ENCODE measurements at regions not wholly inside any gene's neighbourhood (a gene's known extent, or its start where the extent isn't known, plus 50 kb on each side); places are given as distances from the start of the nearest gene placed in this dataset.

- DNase-seq (ENCODE audit: low spot score): no peak
Measured at GRCh38 chr15:29422606-29423005, 153.0 kb upstream of the NSMCE3 start.

- no peak for DNase-seq (ENCODE audit: low spot score)
Measured at GRCh38 chr15:29420188-29420587, 150.6 kb upstream of the NSMCE3 start.

GRCh38 chr15:29418931-29419330 lies 149.3 kb upstream of the NSMCE3 start:
- no peak for DNase-seq (ENCODE audit: low spot score)

DNA sequence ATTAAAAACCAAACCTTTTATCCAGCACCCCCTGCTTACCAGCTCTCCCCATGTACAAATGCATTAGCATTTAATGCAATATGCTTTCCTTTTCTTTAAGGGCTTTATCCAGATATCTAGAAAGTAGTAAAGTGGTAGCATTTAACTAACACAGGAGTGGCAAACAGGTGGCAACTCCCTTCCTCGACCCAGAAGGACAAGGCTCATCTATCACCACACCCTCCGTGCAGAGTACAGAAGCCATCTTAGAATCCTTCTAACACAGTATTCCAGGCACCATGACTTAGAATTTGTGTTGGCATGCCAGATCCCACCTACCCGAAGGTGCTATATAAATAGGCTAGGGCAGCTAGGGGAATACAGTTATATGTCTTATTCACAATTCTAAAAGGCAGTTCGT lies 148.6 kb upstream of the NSMCE3 start:
- DNase-seq (ENCODE audit: low spot score): no peak

DNA sequence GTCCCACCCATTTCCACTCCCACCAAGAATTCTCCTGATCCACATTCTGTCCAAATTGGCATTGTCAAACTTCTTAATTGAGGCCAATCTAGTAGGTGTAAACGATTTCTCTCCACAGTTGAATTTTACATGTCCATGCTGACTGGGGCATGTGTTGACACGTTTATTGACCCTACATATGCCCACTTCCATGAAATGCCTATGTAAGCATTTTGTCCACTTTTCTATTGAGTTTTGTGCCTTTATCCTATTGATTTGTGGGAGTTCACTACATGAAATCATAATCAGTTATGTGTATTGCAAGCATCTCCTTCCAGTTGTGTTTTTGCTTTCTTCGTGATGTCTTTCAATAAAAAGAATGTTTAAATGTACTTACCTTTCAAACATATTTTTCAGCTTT lies 141.7 kb upstream of the NSMCE3 start:
- no peak for DNase-seq (ENCODE audit: low spot score)

GRCh38 chr15:29410338-29410737 lies 140.7 kb upstream of the NSMCE3 start:
- no peak for DNase-seq (ENCODE audit: low spot score)

DNA sequence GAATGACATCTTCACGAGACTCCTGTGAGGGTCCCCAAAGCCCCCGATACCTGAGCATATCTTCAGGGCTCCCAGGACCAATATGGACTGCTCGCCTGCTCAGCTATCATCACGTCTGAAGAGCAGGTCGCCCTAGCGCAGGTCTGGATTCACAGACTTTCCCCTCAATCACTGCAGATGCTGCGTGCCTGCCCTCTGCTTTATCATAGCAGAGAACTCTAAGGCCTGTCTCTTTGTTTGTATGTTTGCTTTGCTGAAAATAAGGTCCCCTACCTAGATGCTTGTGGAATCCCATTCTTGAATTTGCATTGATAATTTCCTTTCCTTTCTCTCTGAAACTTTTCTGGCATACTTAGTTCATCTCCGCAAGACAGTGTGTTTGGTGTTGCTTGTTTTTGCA lies 140.3 kb upstream of the NSMCE3 start:
- DNase-seq (ENCODE audit: low spot score): no peak

GRCh38 chr15:29405564-29405963 lies 135.9 kb upstream of the NSMCE3 start:
- no peak for DNase-seq (ENCODE audit: low spot score)

- no peak for DNase-seq (ENCODE audit: low spot score)
Measured at GRCh38 chr15:29403772-29404171, 134.2 kb upstream of the NSMCE3 start.

DNA sequence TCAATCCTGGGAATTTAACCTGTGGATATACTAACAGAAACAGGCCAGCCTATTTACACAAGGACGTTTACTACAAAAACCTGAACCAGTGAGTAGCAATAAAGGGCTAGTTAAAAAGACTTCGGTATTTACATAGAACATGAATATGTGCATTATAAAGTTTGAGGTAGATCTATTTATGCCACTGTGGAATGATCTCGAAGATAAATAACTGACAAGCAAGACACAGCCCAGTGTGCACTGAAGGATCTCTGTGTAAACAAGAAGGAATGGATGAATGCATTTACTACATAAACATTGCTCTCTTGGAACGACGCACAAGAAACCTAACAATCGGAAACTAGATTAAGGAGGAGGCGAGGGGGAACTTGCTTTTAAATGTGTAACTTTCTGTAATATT lies 132.0 kb upstream of the NSMCE3 start:
- no peak for DNase-seq (ENCODE audit: low spot score)

DNA sequence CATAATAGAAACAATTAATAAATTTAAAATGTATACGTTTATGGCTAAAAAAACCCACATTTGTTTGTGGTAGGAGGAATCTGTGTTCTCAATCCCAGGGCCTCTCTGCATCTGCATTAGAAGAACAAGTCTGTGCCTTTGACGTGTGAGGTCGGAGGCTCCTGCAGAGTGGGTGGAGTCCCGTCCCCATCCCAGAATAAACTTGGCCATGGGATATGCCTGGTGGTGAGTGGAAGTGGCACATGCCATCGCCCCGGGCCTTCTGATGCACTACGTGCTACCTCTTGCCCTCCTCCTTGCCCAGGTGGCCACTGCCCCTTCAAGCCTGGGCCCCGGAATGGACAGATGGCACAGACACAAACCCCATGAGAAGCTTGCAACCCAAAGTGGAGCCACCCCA lies 131.1 kb upstream of the NSMCE3 start:
- DNase-seq (ENCODE audit: low spot score): no peak

GRCh38 chr15:29398907-29399306 lies 129.3 kb upstream of the NSMCE3 start:
- DNase-seq (ENCODE audit: low spot score): no peak

DNA sequence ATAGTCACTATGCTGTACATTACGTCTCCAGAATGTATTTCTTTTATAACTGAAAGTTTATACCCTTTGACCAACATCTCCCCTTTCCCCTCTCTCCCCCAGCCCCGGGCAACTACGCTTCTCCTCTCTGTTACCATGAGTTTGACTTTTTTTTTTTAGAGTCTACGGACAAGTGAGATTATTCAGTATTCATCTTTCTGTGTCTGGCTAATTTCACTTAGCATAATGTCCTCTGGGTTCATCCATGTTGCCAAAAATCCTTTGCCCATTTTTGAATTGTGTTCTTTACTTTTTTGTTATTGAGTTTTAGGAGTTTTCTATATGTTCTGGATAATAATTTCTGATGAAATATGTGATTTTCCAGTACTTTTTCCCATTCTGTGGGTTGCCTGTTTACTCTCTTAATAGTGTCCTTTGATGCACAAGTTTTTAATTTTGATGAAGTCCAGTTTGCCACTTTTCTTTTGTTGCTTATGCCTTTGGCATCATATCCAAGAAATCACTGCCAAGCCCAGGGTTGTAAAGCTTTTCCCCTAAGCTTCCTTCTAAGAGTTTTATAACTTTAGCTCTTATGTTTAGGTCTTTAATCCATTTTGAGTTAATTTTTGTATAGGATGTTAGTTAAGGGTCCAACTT lies 126.7 kb upstream of the NSMCE3 start:
- DNase-seq (ENCODE audit: low spot score): no peak

- no peak for DNase-seq (ENCODE audit: low spot score)
Measured at GRCh38 chr15:29393443-29393842, 123.8 kb upstream of the NSMCE3 start.

DNA sequence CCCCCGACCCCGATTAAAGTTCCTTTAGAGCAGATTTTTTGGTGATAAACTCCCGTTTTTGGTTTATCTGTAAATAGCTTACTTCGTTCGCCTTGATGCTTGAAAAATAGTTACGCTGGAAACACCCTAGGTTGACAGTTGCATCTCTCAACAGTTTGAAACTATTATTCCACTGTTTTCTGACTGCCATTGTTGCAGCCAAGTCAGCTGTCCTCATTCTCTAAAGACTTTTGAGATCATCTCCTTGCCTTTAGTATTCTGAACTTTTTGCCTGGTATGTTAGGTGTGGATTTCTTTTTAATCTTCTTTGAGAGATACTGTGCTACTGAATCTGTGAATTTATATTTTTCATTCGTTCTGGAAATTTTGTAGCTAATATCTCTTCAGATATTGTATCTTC lies 122.7 kb upstream of the NSMCE3 start:
- DNase-seq (ENCODE audit: low spot score): no peak

DNA sequence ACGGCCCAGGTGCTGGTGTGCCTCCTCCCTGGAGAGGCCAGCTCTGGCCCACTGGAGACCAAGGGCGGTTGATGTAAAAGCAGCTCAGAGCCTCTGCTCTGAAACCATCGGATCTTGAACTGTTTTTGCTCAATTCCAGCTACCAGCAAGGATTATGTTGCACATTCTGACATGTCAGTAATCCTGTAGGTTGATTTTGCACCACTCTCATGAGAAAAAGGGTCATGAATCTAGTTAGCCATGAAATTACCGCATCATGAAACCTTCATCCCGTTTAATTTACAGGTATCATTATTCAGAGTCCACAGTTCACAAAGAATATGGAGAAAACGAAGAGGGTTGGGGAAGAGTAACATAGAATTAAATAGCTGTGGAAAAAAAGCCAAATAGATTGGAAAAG lies 120.4 kb upstream of the NSMCE3 start:
- DNase-seq (ENCODE audit: low spot score): no peak

- no peak for DNase-seq (ENCODE audit: low spot score)
Measured at GRCh38 chr15:29386523-29386922, 116.9 kb upstream of the NSMCE3 start.

- DNase-seq (ENCODE audit: low spot score): no peak
Measured at GRCh38 chr15:29383367-29383766, 113.7 kb upstream of the NSMCE3 start.

GRCh38 chr15:29382862-29383261 lies 113.2 kb upstream of the NSMCE3 start:
- no peak for DNase-seq (ENCODE audit: low spot score)

- no peak for DNase-seq (ENCODE audit: low spot score)
Measured at GRCh38 chr15:29380466-29380865, 110.8 kb upstream of the NSMCE3 start.

- no peak for DNase-seq (ENCODE audit: low spot score)
Measured at GRCh38 chr15:29379647-29380046, 110.0 kb upstream of the NSMCE3 start.

GRCh38 chr15:29377161-29377560 lies 107.5 kb upstream of the NSMCE3 start:
- no peak for DNase-seq (ENCODE audit: low spot score)

GRCh38 chr15:29376590-29376989 lies 107.0 kb upstream of the NSMCE3 start:
- no peak for DNase-seq (ENCODE audit: low spot score)

DNA sequence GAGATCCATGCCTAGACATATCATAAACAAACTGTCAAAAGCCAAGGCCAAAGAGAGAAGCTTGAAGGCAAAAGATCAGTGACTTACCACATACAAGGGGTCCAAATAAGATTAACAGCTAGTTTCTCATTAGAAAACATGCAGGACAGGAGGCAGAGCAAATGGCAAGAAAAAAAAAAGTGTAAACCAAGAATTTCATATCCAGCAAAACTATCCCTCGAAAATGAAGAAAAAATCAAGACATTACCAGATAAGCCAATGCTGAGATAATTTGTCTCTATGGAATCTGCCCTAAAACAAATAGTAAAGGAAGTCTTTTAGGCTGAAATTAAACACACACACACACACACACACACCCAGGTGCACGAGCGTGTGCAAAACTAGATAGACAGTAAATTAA lies 99.6 kb upstream of the NSMCE3 start:
- no peak for DNase-seq (ENCODE audit: low spot score)

Data from AG08396 (cell line).